Progenitor cell of endocrine pancreas (in vitro differentiated cells): ENCODE measurements at regions not wholly inside any gene's neighbourhood (a gene's known extent, or its start where the extent isn't known, plus 50 kb on each side); places are given as distances from the start of the nearest gene placed in this dataset.

ENCODE experiments used
- DNase-seq: peaks from one replicate; pipeline ENCODE4 v3.0.0; 2021; ENCODE audit warnings: low spot score; ENCODE audit not compliant: unreplicated experiment
- H3K27ac Mint-ChIP-seq: 2 replicates; pipeline ENCODE4 v1.8.0; 2021; ENCODE audit warnings: mild to moderate bottlenecking, moderate library complexity, mixed read lengths
- H3K27me3 Mint-ChIP-seq: 2 replicates; pipeline ENCODE4 v1.8.0; 2021; ENCODE audit warnings: mixed read lengths
- H3K36me3 Mint-ChIP-seq: 2 replicates; pipeline ENCODE4 v1.8.0; 2022; ENCODE audit warnings: mixed read lengths; ENCODE audit not compliant: insufficient read depth
- H3K4me1 Mint-ChIP-seq: 2 replicates; pipeline ENCODE4 v1.8.0; 2021; ENCODE audit warnings: low read depth, mixed read lengths
- H3K4me3 Mint-ChIP-seq: 2 replicates; pipeline ENCODE4 v1.8.0; 2021; ENCODE audit warnings: low read depth, mild to moderate bottlenecking, moderate library complexity, mixed read lengths
- H3K9me3 Mint-ChIP-seq: 2 replicates; pipeline ENCODE4 v1.8.0; 2021; ENCODE audit warnings: low read depth, mixed read lengths
- CTCF ChIP-seq: fragments of 200-600 bp; sonication (generic); IDR thresholded peaks from one replicate; pipeline ENCODE4 v1.5.0; 2021; ENCODE audit warnings: antibody characterized with exemption, mild to moderate bottlenecking; ENCODE audit not compliant: unreplicated experiment

- no peak for TF ChIP-seq CTCF
- H3K27ac Mint-ChIP-seq: no peak overlapping the region
- no peaks in the 10 kb centered on the region for H3K36me3 Mint-ChIP-seq
- H3K27me3 Mint-ChIP-seq: peaks cover 6% of the 10 kb centered on the region
- no peaks in the 10 kb centered on the region for H3K9me3 Mint-ChIP-seq
- peaks cover 10% of the 10 kb centered on the region for H3K4me1 Mint-ChIP-seq
- no peak overlapping the region for H3K4me3 Mint-ChIP-seq
- DNase-seq: no peak
Observed at GRCh38 chr3:3499987-3500386, 299.2 kb upstream of the LRRN1 start.

GRCh38 chr3:3499012-3499562 is 300.1 kb upstream of the LRRN1 start:
- TF ChIP-seq CTCF: no peak
- DNase-seq: no peak
- Mint-ChIP-seq H3K4me1 (peaks cover 4% of the 10 kb centered on the region), H3K27me3 (peaks cover 6% of the 10 kb centered on the region), H3K9me3 (no peaks in the 10 kb centered on the region), H3K27ac (no peak overlapping the region), H3K36me3 (no peaks in the 10 kb centered on the region), H3K4me3 (no peak overlapping the region)

- no peaks in the 10 kb centered on the region for H3K36me3 Mint-ChIP-seq
- H3K4me1 Mint-ChIP-seq: no peaks in the 10 kb centered on the region
- no peak overlapping the region for H3K27ac Mint-ChIP-seq
- peaks cover 10% of the 10 kb centered on the region for H3K27me3 Mint-ChIP-seq
- no peak overlapping the region for H3K4me3 Mint-ChIP-seq
- no peak for DNase-seq
- TF ChIP-seq CTCF: no peak
- H3K9me3 Mint-ChIP-seq: peaks cover 16% of the 10 kb centered on the region
Observed at GRCh38 chr3:3495611-3496010, 303.6 kb upstream of the LRRN1 start.

GRCh38 chr3:3476669-3477068 is 297.2 kb upstream of the CRBN start:
- Mint-ChIP-seq H3K4me1 (no peaks in the 10 kb centered on the region), H3K27ac (no peak overlapping the region), H3K36me3 (no peaks in the 10 kb centered on the region), H3K27me3 (peaks cover 18% of the 10 kb centered on the region), H3K4me3 (no peak overlapping the region), H3K9me3 (no peaks in the 10 kb centered on the region)
- no peak for DNase-seq
- no peak for TF ChIP-seq CTCF

GRCh38 chr3:3468596-3468995 is 289.1 kb upstream of the CRBN start:
- H3K27ac Mint-ChIP-seq: no peak overlapping the region
- no peak for DNase-seq
- TF ChIP-seq CTCF: no peak
- no peaks in the 10 kb centered on the region for H3K27me3 Mint-ChIP-seq
- H3K9me3 Mint-ChIP-seq: no peaks in the 10 kb centered on the region
- no peaks in the 10 kb centered on the region for H3K4me1 Mint-ChIP-seq
- H3K36me3 Mint-ChIP-seq: no peaks in the 10 kb centered on the region
- H3K4me3 Mint-ChIP-seq: no peak overlapping the region
